ENCODE measurements at regions not wholly inside any gene's neighbourhood (a gene's known extent, or its start where the extent isn't known, plus 50 kb on each side); places are given as distances from the start of the nearest gene placed in this dataset.

DNA sequence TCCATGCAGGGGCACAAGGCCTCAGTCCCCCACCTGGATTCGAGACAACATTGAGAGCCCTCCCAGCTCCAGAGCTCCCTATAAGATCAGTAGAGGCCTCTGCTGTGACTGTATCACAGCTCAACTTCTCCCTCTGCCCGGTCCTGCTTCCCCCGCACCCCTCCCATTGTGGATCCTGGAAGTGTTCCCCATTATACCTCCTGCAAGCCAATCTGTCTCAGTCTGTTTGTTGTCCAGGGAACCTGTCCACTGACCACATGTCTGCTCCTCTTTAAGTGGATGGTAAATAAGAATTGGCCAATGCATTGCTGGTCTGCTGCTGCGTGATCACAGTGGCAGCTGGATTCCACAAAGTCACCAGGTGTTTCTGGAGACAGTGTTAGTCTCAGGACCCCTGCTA, 259.7 kb upstream of the HABP2 start:
- no peak for DNase-seq

GRCh38 chr10:113294868-113295267, 258.0 kb upstream of the HABP2 start:
- no peak for DNase-seq

DNA sequence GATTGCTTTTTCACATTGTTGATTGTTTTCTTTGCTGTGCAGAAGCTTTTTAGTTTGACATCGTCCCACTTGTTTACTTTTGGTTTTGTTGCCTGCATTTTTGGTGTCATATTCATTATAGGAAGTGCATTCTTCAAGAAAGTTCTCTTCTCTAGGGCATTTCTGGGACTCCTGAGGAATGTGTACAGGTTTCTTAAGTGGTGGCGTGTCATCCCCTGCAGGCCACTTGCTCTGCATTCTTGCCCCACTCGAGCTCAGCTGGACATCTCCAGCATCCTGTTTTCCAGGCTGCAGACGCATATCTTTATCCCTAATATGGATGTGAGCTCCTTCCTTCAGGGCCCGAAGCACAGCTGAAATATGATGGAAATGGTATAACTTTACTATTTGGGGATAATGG, 255.6 kb upstream of the HABP2 start:
- no peak for DNase-seq

DNA sequence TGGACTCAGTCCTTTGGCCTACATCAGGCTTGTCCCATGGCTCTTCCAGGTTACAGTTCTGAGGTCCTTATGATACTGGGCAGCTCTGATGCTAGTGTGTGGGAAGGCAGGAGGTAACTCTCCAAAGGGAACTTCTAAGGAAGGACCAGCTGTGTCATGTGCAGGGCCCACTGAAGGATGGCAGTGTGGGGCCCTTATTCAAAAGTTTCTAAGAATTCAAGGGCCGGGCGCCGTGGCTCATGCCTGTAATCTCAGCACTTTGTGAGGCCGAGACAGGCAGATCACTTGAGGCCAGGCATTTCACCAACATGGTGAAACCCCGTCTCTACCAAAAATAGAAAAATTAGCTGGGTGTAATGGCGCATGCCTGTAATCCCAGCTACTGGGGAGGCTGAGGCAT, 254.2 kb upstream of the HABP2 start:
- DNase-seq: no peak

GRCh38 chr10:113300201-113300600, 252.7 kb upstream of the HABP2 start:
- no peak for DNase-seq

GRCh38 chr10:113300617-113301016, 252.2 kb upstream of the HABP2 start:
- no peak for DNase-seq

DNA sequence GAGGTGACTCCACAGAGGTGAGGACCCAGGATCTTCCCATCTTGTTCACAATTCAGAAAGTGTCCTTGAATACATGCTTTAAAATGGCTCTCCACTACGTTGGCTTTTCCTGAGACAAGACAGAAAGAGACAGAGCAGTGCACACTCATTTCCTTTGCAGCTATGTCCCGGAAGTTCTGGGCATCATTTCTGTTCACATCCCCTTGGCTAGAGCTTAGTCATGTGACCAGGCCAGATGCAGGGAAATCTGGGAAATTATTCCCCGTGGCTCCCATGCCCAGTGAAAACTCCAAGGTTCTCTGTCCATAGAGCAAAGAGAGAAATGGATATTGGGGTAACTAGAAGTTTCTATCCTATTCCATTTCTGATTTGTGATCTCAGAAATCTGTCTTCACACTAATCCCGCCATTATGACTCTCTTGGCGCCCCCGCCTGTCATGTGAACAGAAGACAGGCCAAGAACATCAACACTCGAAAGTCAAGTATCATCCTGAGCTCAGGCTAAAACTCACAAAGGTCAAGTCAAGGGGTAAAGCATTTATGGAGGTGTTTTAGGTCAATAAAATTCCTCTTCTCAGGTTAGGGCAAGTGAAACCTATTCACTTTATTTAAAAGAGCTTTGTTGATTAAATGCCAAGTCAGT, 251.4 kb upstream of the HABP2 start:
- no peak for DNase-seq

DNA sequence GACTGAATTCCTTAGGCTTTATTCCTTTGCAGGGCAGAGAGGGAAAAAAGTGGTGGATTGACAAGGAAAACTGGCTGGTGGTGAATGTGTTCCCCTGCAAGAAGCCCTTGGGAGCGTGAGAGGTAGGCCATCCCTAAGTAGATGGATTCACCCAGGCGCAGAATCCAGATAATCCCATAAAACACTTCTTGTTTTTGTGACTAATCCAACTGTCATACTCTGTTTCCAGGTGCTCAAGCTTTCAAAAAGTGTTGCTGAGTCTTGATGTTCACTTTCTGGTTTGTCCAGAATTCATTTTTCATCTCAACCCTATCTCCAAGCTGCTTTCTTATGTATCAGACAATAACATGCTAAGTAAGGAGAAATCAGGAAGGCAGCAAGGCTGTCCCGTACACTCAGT, 250.8 kb upstream of the HABP2 start:
- no peak for DNase-seq

DNA sequence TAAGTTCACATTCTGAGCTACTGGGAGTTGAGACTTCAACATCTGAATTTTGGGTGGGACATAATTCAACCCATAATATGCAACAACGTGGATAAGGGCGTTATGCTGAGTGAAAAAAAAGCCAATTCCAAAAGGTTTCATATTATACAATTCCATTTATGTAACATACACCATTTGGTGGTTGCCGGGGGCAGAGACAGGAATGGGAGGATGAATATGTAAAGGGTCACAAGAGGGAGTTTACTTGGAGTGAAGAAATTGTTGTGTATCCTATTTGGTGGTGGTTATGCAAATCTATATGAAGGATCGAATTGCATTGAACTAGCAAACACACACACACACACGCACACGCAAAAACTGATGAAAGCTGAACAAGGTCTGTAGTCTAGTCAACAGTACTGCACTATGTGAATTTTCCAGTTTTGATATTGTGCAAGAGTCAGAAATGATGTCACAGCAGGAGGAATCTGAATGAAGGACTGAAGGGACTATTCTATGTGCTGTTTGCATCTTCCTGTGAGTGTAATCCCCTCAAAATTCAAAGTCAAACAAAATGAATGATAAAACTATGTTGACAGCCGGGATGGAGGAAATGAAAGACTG, 249.2 kb upstream of the HABP2 start:
- no peak for DNase-seq

DNA sequence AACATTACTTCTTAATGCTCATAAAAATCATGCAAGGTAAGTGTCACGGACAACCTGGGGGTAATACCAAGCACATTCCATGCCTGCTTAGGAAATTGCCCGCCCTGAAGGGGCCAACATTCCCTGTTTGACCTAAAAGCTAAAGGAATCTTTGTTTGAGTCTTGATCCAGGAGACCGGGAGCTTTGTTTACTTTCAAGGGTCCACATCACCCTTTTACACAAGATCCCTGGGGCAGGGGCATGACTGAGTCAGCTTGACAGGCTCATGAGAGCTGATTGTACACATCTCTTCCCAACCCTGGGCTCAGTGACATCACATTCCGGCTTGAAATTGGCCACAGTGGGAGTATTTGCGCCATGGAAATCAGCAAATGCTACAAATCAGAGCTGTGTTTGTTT, 248.1 kb upstream of the HABP2 start:
- no peak for DNase-seq

DNA sequence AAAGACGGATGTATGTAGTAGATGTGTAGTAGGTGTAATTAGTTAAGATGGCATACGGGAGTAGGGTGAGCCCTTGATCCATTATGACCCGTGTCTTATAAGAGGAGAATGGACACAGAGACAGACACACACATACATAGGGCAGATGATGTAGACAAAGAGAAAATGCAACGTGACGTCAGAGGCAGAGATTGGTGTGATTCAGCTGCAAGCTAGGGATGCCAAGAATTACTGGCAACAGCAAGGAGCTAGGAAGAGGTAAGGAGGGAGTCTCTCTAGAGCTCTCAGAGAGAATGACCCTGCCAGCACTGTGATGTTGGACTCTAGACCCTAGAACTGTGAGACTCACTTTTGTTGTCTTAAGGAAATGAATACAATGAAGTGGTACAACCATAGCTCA, 247.0 kb upstream of the HABP2 start:
- no peak for DNase-seq

DNA sequence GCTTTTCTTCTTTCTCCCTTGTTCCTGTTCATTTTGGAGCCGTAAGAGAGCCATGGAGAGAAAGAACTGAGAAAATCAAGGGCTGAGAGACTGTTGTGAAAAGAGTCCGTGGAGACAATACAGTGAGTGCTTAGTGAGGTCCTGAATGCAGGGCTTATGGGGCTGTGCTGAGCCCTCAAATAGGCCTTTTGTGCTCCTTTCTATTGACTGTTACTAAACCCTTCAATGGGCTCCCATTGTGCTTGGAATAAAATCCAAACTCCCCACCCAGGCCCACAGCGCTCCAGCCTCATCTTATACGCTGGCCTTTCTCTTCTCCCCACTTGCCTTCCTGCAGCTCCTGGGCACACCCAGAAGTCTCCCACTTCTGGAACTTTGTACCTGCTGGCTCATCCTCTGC, 243.1 kb upstream of the HABP2 start:
- DNase-seq: no peak

- DNase-seq: no peak
Measured at GRCh38 chr10:113310347-113310746, 242.5 kb upstream of the HABP2 start.

DNA sequence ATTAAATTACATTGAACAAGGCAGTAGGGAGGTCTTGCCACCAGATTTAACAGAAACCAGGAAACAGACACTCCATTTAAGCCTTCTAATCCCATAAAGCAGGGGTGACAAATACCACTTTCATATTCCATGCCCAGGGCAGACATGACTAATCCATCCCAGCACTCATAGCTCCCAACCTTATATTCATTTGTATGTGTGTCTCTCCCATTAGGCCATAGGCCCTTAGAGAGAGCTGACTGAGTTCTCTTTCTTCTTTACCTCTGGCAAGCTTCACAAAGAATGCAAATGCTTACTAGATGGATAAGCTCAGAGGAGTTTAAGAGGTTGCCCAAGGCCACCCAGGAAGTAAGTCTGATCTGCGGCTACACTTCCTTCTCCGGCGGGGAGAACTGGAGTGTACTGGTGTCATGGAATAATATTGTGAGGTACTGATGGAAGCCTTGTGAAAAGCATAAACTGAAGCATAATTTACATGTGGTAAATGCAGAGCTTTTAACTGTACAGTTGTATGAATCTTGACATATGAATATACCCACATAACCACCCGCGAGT, 239.7 kb upstream of the HABP2 start:
- DNase-seq: no peak

GRCh38 chr10:113313722-113314121, 239.1 kb upstream of the HABP2 start:
- no peak for DNase-seq

DNA sequence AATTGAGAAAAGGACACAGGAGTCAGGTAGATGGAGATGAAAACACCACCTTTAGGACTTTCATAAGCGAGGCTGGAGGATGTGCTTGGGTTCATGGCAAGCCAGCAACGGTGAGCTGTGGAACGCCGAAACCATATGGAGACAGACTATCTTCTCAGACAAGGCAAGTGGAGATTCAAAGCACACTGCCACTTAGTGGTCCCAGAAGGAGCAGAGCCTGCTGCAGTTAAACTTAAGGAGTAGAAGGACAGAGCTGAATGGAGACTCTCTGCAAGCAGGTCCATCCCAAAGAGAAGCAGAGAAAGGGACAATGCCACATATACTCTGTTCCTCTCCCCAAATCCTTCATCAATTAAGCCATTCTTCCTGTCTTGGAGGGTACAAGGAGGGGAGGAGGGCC, 236.3 kb upstream of the HABP2 start:
- DNase-seq: no peak

DNA sequence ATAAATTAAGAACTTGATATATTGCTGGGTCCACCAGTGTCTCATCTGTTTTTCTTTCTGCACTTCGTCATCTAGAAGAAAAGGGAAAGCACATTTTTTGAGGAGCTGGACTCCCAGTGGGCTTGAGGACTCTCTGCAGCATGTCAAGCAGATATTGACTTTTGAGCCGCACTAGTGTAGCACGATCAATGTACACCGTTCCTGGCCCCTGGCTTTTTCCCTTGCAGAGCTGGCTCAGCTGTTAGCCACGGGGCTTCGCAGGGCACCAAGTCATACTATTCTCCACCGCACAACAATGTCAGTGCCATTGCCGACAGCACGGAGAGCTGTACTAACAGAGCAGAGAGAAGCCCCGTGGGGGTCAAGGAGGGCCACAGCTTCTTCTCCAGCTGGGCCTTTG, 235.4 kb upstream of the HABP2 start:
- DNase-seq: no peak

GRCh38 chr10:113319479-113319878, 233.4 kb upstream of the HABP2 start:
- no peak for DNase-seq

- DNase-seq: no peak
Measured at GRCh38 chr10:113320211-113320610, 232.6 kb upstream of the HABP2 start.

DNA sequence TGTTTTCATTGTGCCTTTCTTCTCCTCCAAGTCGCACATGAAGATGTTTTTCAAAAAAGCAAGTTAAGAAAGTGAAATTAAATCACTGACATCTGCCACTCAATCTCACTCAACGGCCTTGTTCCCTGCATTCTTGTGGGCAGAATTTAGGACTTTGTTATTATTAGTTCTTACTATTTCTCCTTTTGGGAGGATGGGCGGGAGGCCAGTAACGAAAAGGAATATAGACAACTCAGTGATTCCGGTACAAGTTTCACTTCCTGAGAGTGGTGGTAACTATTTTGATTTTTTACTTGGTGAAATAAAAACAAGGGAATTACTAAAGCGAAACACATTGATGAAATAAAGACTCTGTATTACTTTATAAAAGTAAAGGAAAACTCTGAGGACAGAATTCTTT, 231.9 kb upstream of the HABP2 start:
- no peak for DNase-seq

DNA sequence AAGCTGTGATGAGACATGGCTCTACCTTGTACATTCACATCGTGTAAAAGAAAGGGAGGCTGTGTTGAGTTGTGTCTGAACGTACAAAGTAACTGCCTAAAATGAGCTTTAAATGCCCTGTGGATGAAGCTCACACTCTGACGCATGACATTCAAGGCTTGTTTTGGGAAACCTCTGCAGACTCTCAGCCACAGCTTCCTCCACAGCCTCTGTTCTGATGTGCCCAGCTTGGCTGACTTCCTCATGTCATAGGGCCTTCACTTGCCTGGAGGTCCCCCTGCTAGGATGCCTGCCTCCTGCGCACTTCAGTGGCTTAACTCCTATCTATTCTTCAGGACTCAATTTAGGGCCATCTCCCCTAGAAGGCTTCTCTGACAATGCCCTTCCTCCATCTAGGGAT, 230.0 kb upstream of the HABP2 start:
- no peak for DNase-seq

DNA sequence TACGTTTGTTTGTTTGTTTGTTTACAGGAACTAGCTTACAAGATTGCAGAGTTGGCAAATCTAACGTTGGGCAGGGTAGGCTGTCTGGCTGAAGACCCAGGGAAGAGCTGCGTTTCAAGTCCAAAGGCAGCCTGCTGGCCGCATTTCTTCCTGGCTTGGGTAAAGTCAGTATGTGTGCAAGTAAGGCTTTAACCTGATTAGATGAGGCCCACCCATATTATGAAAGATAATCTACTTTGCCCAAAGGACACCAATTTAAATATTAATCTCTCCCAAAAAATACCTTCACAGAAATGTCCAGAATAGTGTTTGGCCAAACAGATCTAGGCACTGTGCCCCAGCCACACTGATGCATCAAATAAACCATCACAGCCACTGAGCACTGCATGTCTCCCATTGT, 228.9 kb upstream of the HABP2 start:
- DNase-seq: no peak

DNA sequence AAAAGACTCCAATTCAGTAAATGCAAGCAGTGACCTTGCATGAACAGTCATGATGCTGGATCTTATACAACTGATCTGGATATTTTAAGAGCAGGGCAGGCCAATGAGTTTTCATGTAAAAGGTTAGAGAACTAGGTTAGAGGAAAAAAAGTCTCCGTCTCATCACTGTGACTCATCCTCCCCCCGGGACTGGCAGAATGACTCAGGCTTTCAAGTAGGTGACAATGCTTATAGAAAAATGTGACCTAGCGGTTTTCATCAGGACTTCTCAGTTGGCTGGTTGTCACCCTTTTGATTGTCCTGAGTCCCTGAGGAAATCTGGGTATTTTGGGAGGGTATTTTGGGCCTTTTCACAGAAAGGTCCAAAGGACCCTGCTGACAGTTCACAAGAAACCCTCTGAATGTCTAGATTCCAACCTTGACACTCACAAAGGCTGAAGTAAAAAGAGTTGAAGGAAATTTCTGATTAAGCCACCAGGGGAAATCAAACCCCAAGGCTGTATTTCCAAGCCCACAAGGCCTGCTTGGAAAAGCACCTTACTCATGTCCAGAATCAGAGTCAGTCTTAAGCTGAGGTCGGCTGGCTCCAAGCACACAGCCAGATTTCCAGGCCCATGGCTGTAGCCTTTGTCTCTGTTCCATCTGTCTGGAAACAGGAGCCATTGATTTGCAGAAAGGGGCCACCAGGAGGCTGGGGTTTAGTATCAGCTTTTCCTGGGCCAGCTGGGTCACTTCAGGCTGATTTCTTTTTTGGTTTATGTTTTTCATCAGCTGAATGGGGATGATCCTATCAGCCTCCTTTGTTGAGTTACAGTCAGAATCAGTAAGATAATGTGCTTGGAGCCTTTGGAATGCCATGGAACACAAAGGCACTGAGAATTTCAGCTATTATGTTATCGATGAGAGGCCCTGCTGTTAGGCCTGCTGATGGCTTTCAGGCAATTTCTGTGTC, 226.4 kb upstream of the HABP2 start:
- no peak for DNase-seq

- no peak for DNase-seq
Measured at GRCh38 chr10:113329121-113329596, 223.7 kb upstream of the HABP2 start.

Measured in NCI-H2029 (cell line).